ENCODE measurements at regions not wholly inside any gene's neighbourhood (a gene's known extent, or its start where the extent isn't known, plus 50 kb on each side); places are given as distances from the start of the nearest gene placed in this dataset.
A peak's percentile ranks its signal among the peaks of the same experiment; 100 is the strongest.

GRCh38 chr7:4449263-4449662, 232.8 kb upstream of the FOXK1 start:
- H4K20me1 ChIP-seq (ENCODE audit: insufficient read depth, low read length) = no peaks in the 10 kb centered on the region
- H3K27ac ChIP-seq (ENCODE audit: extremely low read length, insufficient read depth, low read length) = no peak overlapping the region
- H3K79me2 ChIP-seq (ENCODE audit: insufficient read depth, low read length) = no peaks in the 10 kb centered on the region
- H3K36me3 ChIP-seq (replicated peaks in 1 of 2; ENCODE audit: control insufficient read depth in 1 of 2, insufficient read depth in 2 of 2, low read length in 2 of 2) = no peaks in the 10 kb centered on the region
- no peaks in the 10 kb centered on the region; a peak in 1 of 5 replicates for H3K27me3 ChIP-seq (ENCODE audit: control insufficient read depth in 1 of 2, insufficient read depth in 2 of 2, low read length in 2 of 2)
- no peak overlapping the region for H3K9ac ChIP-seq (ENCODE audit: insufficient read depth, low read depth, low read length)
- ChIA-PET POLR2A (no interaction called here), CTCF (ENCODE audit: low intra/inter-chr PET ratio, low total read pairs) (no interaction called here)
- peak overlapping the region; percentile 10; the same call in 1 of the 2 replicates for H3K4me2 ChIP-seq (ENCODE audit: low read depth, low read length)
- H3K4me3 ChIP-seq (replicated peaks in 1 of 3; ENCODE audit: insufficient read depth in 1 of 3, low read depth in 2 of 3, low read length in 3 of 3) = no peak overlapping the region
- peaks cover 10% of the 10 kb centered on the region for H3K4me1 ChIP-seq (ENCODE audit: insufficient read depth, low read length)
- DNase-seq (ENCODE audit: low spot score) = no peak
- H3K9me3 ChIP-seq (ENCODE audit: low read length) = no peaks in the 10 kb centered on the region
- H2AFZ ChIP-seq (ENCODE audit: low read length) = no peak overlapping the region
- WGBS (ENCODE audit: low lambda C conversion rate) = 8% methylated on average over 10 of the region's 10 CpGs
- FAIRE-seq = no peak
- ATAC-seq = peak; percentile 51; the same call in 2 of the 3 replicates
- no TSS peak for BruUV-seq (replicated peaks)
- intact Hi-C loops (cut with micrococcal nuclease; ENCODE audit: unreplicated experiment) = no loop called here
- TF ChIP-seq THAP9 (CRISPR knock-in tag; IDR thresholded peaks at IDR 0.05; ENCODE audit: borderline replicate concordance) = no peak
- no peak for TF ChIP-seq AKAP8 (CRISPR knock-in tag; IDR thresholded peaks at IDR 0.05)
- no peak for TF ChIP-seq ZNF350 (CRISPR knock-in tag; IDR thresholded peaks at IDR 0.05; ENCODE audit: borderline replicate concordance, low read depth)
- TF ChIP-seq THAP11 (CRISPR knock-in tag; IDR thresholded peaks at IDR 0.05) = no peak
- no peak for TF ChIP-seq PLSCR1 (CRISPR knock-in tag; IDR thresholded peaks at IDR 0.05; ENCODE audit: borderline replicate concordance)
- TF ChIP-seq ZNF24 (IDR thresholded peaks at IDR 0.05) = no peak
- TF ChIP-seq ASH2L (IDR thresholded peaks at IDR 0.05; ENCODE audit: insufficient read length, low read depth, low read length) = no peak
- TF ChIP-seq MBD4 (IDR thresholded peaks at IDR 0.05; ENCODE audit: borderline replicate concordance, low read length) = no peak
- TF ChIP-seq GPBP1L1 (CRISPR knock-in tag; IDR thresholded peaks at IDR 0.05) = no peak
- TF ChIP-seq NFYC (CRISPR knock-in tag; IDR thresholded peaks at IDR 0.05) = no peak
- TF ChIP-seq ZNF441 (CRISPR knock-in tag; IDR thresholded peaks at IDR 0.05; ENCODE audit: borderline replicate concordance) = no peak
- TF ChIP-seq PRDM15 (CRISPR knock-in tag; IDR thresholded peaks at IDR 0.05) = no peak
- TF ChIP-seq GABPB1 (CRISPR knock-in tag; IDR thresholded peaks at IDR 0.05) = no peak
- no peak for TF ChIP-seq KLF11 (CRISPR knock-in tag; IDR thresholded peaks at IDR 0.05)
- TF ChIP-seq NCOR1 (IDR thresholded peaks at IDR 0.05; ENCODE audit: borderline replicate concordance, low read length) = no peak
- TF ChIP-seq ZBTB42 (CRISPR knock-in tag; IDR thresholded peaks at IDR 0.05) = no peak
- in situ Hi-C loops (cut with HindIII; ENCODE audit: extremely low pct_ligation_motif_present, low pct_unique_long_range_greater_than_20kb) = no loop called here

Data from HepG2 (cell line).